LNCaP clone FGC (cell line): ENCODE measurements at regions not wholly inside any gene's neighbourhood (a gene's known extent, or its start where the extent isn't known, plus 50 kb on each side); places are given as distances from the start of the nearest gene placed in this dataset.
A peak's percentile ranks its signal among the peaks of the same experiment; 100 is the strongest.

ENCODE experiments used
- DNase-seq: peaks from one replicate; pipeline ENCODE4 v3.0.0-alpha.2; 2011; ENCODE audit warnings: low read depth
- H3K4me3 ChIP-seq: 2 replicates; pipeline ENCODE4 v1.5.1; 2011; ENCODE audit warnings: mild to moderate bottlenecking, low read depth, low read length, control low read depth
- TF ChIP-seq, protein P1 (sequence below): IDR thresholded peaks from 2 replicates; pipeline ENCODE4 v1.5.1; 2012; ENCODE audit warnings: mild to moderate bottlenecking; ENCODE audit not compliant: control insufficient read depth, insufficient read depth; ENCODE audit errors: extremely low read depth

DNA sequence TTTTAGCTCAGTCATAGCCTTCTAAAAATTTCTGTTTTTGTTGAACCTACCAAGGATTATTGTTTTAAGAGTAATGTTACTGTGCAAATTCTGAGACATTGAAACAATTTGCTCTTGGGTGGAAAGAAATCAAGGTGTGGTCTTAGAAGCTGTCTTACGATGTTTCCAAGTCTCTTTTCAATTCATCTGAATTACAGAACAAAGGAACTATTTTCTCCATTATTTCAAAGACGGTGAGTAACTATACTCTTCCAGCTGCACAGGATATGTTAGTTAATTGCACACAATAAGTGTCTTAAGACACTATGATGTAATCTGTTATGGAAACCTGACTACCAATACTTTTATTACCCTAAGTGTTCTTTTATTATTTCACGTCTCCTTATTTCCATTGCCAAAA is 106.8 kb upstream of the POM121L12 start:
- TF ChIP-seq, protein P1, sequence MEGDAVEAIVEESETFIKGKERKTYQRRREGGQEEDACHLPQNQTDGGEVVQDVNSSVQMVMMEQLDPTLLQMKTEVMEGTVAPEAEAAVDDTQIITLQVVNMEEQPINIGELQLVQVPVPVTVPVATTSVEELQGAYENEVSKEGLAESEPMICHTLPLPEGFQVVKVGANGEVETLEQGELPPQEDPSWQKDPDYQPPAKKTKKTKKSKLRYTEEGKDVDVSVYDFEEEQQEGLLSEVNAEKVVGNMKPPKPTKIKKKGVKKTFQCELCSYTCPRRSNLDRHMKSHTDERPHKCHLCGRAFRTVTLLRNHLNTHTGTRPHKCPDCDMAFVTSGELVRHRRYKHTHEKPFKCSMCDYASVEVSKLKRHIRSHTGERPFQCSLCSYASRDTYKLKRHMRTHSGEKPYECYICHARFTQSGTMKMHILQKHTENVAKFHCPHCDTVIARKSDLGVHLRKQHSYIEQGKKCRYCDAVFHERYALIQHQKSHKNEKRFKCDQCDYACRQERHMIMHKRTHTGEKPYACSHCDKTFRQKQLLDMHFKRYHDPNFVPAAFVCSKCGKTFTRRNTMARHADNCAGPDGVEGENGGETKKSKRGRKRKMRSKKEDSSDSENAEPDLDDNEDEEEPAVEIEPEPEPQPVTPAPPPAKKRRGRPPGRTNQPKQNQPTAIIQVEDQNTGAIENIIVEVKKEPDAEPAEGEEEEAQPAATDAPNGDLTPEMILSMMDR, result no peak
- no peak overlapping the region for H3K4me3 ChIP-seq
- no peak for DNase-seq

DNA sequence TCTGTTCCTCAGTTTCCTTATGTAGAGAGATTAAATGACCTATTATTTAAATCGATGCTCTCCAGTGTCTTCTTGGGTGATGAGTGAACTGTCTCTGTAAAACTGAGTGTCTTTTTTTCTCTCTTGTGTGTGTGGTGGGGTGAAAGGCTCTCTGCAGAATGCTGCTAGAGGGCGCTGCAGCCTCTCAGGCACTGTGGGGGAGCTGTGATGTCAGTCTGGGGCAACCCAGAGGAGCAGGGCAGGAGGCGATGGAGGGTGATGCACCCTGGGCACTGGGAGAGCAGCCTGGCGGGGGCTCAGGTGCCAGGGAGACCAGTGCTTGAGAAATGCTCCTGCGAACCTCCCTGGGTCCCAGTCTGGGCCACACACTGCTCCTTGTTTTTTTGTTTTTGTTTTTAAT is 110.1 kb upstream of the POM121L12 start:
- TF ChIP-seq, protein P1, result 0 out of 2 replicates have a peak, but pooled peaks have one; percentile 8
- H3K4me3 ChIP-seq, result no peak overlapping the region
- no peak for DNase-seq

DNA sequence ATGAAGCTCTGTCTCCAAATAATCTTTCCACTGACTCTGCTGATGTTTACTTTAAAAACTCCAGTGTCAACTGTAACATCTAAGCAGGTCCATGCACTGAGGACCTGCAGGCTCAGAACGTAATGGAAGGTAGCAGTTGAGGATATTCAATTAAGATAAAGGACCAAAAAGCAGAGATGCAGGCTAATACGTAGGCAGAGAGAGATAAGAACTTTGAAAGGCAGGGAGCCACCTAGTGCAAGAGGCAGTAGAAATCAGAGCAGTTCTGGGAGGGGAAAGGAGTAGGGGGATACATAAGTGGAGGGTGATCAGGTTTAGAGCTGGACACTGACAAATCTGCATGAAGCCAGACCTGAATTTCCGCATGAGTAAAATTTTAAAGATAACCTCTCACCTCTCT is 114.5 kb upstream of the POM121L12 start:
- H3K4me3 ChIP-seq, result no peak overlapping the region
- TF ChIP-seq, protein P1, result 0 out of 2 replicates have a peak, but pooled peaks have one; percentile 18
- no peak for DNase-seq

DNA sequence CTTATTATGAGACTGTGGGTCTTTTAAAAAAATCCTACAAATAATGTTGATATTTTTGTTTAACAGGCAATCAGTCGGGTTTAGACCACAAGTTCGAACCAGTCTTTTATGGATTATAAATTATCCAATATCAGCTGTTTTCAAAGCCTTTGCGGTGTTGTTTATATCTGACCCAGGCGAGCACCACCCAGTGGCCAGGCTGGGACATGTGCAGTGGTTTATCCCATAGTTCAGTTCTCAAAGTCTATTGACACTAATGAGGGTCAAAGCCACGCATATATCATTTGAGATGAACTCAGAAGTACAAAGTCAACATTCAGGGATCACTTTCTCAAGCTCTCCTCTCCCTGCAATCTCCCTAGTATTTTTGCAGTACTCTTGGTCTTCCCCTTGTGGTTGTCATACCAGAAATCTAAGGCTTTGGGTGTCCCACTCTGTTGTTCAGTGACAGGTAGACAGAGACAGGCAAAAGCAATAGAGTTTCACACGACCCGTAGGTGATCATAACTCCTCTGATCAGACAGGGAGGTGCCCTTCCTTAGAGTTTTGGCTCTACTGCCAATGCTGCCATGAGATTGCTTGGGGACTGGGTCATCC is 117.4 kb upstream of the POM121L12 start:
- TF ChIP-seq, protein P1, result peak; percentile 73
- peak; percentile 2 for DNase-seq
- no peak overlapping the region for H3K4me3 ChIP-seq

DNA sequence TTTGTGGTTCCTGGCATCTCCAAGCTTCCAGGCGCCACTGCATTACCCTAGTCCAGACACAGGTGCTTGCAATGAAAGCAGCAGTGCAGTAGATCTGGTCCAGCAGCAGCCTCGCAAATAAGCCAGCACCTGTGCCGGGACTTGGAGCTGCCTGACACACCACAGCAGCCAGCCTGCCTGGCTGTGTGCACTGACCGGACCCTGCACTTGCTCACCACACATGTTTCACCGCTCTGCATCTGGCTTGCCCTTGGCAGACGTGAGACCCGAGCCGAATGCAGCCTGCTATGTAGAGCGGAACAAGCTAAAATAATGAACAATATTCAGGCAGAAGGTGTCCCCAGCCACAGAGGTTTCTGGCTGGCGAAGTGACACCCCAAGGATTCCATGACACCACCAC is 123.6 kb upstream of the POM121L12 start:
- TF ChIP-seq, protein P1, result no peak
- no peak overlapping the region for H3K4me3 ChIP-seq
- no peak for DNase-seq

DNA sequence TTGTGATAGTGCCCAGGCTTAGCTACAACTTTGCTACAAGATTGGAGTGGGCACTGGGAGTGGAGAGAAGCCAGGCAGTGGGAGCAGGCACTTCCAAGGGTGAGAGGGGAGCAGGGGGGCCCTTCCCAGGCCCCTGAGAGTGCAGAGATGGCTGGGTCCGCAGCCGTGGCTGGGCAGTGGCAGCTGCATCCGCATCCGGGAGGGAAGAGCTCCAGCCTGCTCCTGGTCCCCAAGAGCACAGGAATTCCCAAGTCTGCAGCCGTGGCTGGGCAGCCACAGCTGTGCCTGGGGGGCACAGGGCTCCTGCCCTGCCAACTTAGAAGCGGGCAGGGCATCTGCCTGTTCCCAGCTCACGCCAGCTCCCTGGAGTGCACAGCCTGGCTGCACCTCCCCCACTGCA is 124.1 kb upstream of the POM121L12 start:
- TF ChIP-seq, protein P1, result no peak
- H3K4me3 ChIP-seq, result no peak overlapping the region
- DNase-seq, result no peak

DNA sequence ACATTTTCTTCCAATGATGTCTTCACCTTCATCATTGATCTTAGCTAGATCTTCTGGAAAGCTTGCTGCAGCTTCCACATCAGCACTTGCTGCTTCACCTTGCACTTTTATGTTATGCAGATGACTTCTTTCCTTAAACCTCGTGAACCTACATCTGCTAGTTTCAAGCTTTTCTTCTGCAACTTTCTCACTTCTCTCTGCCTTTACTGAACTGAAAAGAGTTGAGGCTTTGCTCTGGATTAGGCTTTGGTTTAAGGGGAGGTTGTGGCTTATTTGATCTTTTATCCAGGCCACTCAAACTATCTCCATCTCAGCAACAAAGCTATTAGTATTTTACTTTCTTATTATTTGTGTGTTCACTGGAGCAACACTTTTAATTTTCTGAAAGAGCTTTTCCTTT is 125.5 kb upstream of the POM121L12 start:
- no peak overlapping the region for H3K4me3 ChIP-seq
- DNase-seq, result no peak
- TF ChIP-seq, protein P1, result no peak
